NT2/D1 (cell line): ENCODE measurements at regions not wholly inside any gene's neighbourhood (a gene's known extent, or its start where the extent isn't known, plus 50 kb on each side); places are given as distances from the start of the nearest gene placed in this dataset.

ENCODE experiments used
- SUZ12 ChIP-seq: IDR thresholded peaks from 2 replicates; pipeline ENCODE4 v1.6.1; 2011; ENCODE audit not compliant: insufficient read length, insufficient read depth; ENCODE audit errors: extremely low read depth
- YY1 ChIP-seq: IDR thresholded peaks from 2 replicates; pipeline ENCODE4 v1.6.1; 2011; ENCODE audit not compliant: insufficient read length, insufficient read depth
- ZNF274 ChIP-seq: IDR thresholded peaks from 2 replicates; pipeline ENCODE4 v1.6.1; 2011; ENCODE audit warnings: mild to moderate bottlenecking, low read depth, low read length

DNA sequence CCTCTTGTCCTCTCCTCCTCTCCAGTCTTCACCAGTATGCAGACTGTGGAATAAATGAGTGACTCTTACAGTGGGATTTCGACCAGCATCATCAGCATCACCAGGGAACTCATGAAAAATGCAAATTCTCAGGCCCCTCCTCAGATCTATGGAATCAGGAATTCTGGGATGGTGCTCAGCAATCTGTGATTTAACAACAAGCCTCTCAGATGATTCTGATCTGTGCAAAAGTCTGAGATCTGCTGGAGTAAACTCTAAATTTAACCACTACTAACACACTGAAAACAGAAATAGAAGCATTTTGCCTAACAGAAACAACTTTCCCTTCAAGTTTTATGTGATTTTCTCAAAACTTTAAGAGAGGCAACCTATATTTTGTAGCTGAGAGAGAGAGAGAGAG is 124.8 kb upstream of the FAM3C start:
- TF ChIP-seq YY1, result no peak
- TF ChIP-seq ZNF274, result no peak
- no peak for TF ChIP-seq SUZ12
